ENCODE measurements at regions not wholly inside any gene's neighbourhood (a gene's known extent, or its start where the extent isn't known, plus 50 kb on each side); places are given as distances from the start of the nearest gene placed in this dataset.

GRCh38 chr11:91660036-91660435 is 564.6 kb upstream of the FAT3 start:
- no peak for DNase-seq (ENCODE audit: low read depth, low spot score)

DNA sequence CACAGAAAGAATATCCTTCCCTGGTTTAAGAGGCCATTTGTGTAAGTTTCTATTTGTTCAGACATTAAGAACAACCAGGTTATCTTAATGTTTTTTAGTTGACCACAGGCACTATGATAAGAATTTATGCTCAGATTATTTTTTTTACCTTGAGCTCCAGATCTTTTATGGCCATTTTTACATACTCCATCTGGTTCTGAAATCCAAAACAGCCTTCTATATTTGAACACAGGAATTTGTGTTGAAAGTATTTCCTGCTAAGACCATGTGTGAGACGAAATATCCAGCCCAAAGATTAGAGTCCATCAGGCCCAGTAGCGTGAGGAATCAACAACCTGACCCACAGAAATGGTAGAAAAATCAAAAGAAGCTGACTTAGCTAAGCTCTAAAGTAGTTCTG is 569.9 kb upstream of the FAT3 start:
- DNase-seq (ENCODE audit: low read depth, low spot score), result no peak

DNA sequence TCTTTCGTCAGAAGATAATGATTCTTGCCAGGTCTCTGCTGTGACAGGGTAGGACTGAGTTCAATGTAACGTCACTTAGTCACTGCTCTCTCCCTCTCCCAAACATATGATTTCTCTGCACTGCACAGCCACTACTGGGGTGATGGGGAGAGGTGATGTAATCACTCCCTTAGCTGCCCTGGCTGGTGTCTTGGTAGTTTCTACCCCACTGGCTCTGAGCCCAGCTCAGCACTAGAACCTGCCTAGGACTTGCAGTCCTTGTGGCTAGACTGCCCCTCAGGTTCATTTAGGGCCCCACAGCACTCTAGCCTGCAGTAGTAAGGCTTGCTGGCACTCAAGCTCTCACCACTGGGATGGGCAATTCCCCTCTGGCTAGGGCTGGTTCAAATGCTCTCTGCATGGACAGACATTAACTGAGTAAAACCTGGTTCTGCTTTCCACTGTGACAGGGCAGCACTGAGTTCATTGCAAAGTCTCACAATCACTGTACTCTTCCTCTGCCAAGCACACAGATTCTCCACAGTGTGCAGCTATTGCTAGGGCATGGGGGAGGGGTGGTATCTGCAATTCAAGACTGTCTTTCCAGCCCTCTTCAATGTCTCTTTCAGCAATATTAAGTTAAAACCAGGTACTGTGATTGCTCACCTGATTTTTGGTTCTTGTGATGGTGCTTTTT is 571.4 kb upstream of the FAT3 start:
- DNase-seq (ENCODE audit: low read depth, low spot score), result no peak

DNA sequence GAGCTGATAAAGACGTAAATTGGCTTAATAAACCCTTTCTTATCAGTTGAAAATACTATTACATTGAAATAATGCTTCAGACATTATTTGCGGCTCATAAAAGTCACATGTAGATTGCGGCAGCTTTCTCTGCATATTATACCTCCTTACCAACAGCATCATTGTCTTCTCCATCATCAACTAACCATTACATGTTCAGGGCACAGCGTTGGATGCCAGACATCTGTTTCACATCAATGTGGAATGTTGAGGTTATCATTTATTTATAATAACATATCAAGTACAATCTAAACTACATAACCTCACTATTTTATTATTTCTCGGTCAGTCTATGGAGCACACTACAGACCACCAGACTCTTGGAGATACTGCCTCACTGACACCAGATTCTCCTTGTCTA is 573.8 kb upstream of the FAT3 start:
- DNase-seq (ENCODE audit: low read depth, low spot score), result no peak

- no peak for DNase-seq (ENCODE audit: low read depth, low spot score)
Observed at GRCh38 chr11:91641153-91641552, 583.5 kb upstream of the FAT3 start.

GRCh38 chr11:91639359-91639758 is 585.3 kb upstream of the FAT3 start:
- no peak for DNase-seq (ENCODE audit: low read depth, low spot score)

DNA sequence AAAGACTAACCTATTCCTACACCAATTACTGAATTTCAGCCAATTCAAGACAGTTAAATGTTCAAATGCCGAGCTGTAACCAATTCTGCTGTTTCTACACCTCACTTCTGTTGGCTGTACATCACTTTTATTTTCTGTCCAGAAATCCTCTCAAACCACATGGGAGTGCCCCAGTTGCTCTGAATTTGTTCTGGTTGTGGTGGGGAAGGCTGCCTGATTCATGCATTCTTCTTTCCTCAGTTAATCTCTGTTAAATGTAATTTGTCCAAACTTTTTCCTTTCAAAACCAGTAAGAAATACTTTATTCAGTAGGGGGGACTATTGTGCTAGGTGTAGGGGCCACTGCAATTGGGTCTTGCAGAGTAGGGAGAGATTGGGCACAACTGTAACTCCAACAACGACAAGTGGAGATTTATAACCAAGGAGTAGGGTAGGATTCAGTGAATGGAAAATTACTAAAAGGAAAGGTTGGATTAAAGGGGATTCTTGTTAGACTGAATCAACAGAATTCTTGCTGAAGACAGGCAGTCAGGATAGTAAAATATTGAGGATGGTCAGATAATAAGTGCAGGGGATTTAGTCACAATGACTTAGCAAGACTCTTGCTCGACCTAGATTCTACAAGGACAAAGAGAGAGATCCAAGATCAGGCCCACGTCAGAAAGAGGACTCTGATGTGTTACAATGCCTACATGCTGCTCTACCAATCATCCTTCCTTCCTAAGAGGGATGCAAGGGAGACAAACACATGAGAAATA is 593.5 kb upstream of the FAT3 start:
- DNase-seq (ENCODE audit: low read depth, low spot score), result no peak

DNA sequence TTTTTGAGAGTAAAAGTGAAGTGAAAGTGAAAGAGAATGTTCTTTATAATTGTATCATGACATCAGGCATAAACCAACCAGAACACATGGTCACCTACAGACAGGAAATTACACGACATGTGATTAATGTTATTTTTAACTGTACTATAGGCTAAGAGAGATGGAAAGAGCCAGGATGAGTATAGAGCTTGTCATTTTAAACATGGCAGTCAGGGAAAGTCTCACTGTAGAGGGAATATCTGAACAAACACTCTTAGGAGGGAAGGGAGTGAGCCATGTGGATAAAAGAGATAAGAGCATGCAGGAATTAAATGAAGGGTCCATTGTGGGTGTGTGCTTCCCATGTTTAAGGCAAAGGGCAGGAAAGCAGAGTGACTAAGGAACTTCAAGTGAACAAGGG is 599.1 kb upstream of the FAT3 start:
- DNase-seq (ENCODE audit: low read depth, low spot score), result no peak

GRCh38 chr11:91624021-91624420 is 600.6 kb upstream of the FAT3 start:
- DNase-seq (ENCODE audit: low read depth, low spot score), result no peak

DNA sequence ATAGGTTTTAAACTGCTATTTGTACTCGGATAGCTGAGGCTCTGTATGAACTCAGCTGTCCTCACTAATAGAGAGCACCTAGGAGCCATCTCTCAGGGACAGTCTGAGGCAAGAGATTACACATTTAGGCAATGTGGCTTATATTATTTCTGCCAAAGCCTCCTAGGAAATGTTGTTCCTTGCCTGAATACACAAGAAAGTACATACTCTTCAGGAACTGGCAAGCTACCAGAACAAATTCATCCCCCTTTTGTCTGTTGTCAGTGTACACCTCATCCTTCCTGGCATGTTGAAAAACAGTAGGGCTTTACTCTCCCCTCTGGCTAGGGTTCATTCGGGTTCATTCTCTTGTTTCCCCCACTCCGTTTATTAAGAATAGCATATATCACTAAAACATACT is 615.9 kb upstream of the FAT3 start:
- DNase-seq (ENCODE audit: low read depth, low spot score), result peak; percentile 24

GRCh38 chr11:91596111-91596510 is 628.5 kb upstream of the FAT3 start:
- DNase-seq (ENCODE audit: low read depth, low spot score), result no peak

DNA sequence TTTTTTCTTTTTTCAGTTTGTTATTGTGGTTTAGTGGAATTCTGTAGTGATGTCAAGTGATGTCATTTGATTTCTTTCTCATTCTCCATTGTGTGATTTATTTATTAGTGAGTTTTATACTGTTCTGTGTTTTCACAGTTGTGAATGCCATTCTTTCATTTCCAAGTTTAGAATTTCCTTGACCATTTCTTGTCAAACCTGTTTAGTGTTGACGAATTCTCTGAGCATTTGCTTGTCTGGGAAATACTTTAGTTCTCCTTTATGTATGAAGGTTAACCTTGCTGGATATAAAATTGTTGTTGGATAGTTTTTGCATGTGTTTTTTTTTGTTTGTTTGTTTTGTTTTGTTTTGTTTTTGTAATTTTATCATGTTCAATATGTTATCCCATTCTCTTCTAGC is 633.6 kb upstream of the FAT3 start:
- no peak for DNase-seq (ENCODE audit: low read depth, low spot score)

- DNase-seq (ENCODE audit: low read depth, low spot score), result no peak
Observed at GRCh38 chr11:91587131-91587530, 637.5 kb upstream of the FAT3 start.

GRCh38 chr11:91585035-91585801 is 639.4 kb upstream of the FAT3 start:
- no peak for DNase-seq (ENCODE audit: low read depth, low spot score)

- DNase-seq (ENCODE audit: low read depth, low spot score), result no peak
Observed at GRCh38 chr11:91563176-91563575, 661.4 kb upstream of the FAT3 start.

GRCh38 chr11:91560434-91560833 is 664.2 kb upstream of the FAT3 start:
- DNase-seq (ENCODE audit: low read depth, low spot score), result no peak

GRCh38 chr11:91538065-91538464 is 686.6 kb upstream of the FAT3 start:
- DNase-seq (ENCODE audit: low read depth, low spot score), result no peak

DNA sequence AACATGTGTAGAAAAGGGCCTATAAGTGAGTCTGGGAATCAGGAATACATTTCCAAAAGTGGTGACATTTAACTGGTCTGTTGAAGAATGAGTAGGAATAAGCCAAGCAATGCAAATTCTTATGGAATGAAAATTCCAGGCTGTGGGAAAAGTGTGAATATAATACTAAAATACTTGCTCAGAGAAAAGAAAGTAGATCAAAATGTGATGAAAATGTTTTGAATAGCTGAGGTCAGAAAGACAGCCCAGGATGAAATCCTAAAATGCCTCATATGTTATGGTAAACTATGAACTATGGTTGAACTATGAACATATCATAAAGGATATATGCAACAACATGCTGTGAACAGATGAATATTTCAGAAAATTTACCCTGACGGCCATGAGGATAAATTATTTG is 688.3 kb upstream of the FAT3 start:
- DNase-seq (ENCODE audit: low read depth, low spot score), result no peak

DNA sequence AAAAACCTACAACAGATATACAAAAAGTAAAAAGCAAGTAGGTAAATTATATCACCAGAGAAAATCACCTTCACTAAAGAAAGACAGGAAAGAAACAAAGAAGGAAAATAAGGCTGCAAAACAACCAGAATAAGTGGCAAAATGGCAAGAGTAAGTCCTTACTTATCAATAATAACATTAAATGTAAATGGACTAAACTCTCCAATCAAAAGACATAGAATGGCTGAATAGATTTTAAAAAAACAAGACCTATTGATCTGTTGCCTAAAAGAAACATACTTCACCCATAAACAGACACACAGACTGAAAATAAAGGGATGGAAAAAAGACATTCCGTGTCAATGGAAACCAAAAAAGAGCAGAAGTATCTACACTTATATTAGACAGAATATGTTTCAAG is 695.7 kb upstream of the FAT3 start:
- DNase-seq (ENCODE audit: low read depth, low spot score), result no peak

DNA sequence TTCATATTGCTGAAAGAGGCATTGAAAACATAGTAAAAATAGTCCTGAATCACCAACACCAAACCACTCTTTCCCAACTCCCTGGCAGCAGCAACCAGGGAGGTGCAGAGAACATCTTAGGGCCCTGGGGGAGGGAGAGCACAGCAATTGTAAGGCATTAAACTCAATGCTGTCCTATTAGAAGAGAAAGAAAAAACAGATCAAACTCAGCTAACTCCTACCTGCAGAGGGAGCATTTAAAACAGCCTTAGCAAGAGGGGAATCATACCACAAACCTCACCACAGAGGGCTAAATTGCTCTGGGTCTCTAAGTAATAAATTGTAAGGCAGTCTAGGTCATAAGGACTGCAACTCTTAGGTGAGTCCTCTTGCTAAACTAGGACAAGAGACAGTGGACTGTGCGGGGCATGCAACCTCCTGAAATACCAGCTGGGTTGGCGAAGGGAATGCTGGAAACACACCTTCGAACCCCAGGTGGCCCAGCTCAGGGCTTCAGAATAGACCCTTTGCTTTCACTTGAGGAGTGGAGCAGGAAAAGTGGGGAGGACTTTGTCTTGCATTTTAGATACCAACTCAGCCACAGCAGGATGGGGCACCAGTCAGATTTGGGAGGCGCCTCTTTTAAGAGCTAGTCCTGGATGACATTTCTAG is 697.1 kb upstream of the FAT3 start:
- DNase-seq (ENCODE audit: low read depth, low spot score), result no peak

- DNase-seq (ENCODE audit: low read depth, low spot score), result no peak
Observed at GRCh38 chr11:91513734-91514133, 710.9 kb upstream of the FAT3 start.

- no peak for DNase-seq (ENCODE audit: low read depth, low spot score)
Observed at GRCh38 chr11:91497847-91498246, 726.8 kb upstream of the FAT3 start.

All from brain pericyte (primary cell).